Central memory CD8-positive, alpha-beta T cell (primary cell): ENCODE measurements at regions not wholly inside any gene's neighbourhood (a gene's known extent, or its start where the extent isn't known, plus 50 kb on each side); places are given as distances from the start of the nearest gene placed in this dataset.
"Not testable (repeated sequence)": the region's sequence is repeated elsewhere in the genome, so short reads cannot be mapped to it uniquely, and the experiment has no call there.

Experiments used
- ATAC-seq: fragments of 150-1000 bp; cut with Tn5 transposase; replicated peaks from 2 replicates; pipeline ENCODE4 v1.10.0; 2022; ENCODE audit warnings: mild to moderate bottlenecking, moderate FRiP score, moderate number of reproducible peaks; ENCODE audit not compliant: poor library complexity, severe bottlenecking; ENCODE audit errors: extremely low read depth
- DNase-seq, 2 donors: peaks; one replicate each; pipeline ENCODE4 v3.0.0; 2021; ENCODE audit warnings: low spot score in 2 of 2
- H3K27ac Mint-ChIP-seq: one replicate; pipeline ENCODE4 v1.8.0; 2022; ENCODE audit warnings: low read depth, mild to moderate bottlenecking, moderate library complexity, mixed read lengths
- H3K27me3 Mint-ChIP-seq: one replicate; pipeline ENCODE4 v1.8.0; 2022; ENCODE audit warnings: mixed read lengths
- H3K36me3 Mint-ChIP-seq: one replicate; pipeline ENCODE4 v1.8.0; 2022; ENCODE audit warnings: mild to moderate bottlenecking, moderate library complexity, mixed read lengths; ENCODE audit not compliant: insufficient read depth
- H3K4me1 Mint-ChIP-seq: one replicate; pipeline ENCODE4 v1.8.0; 2022; ENCODE audit warnings: mixed read lengths
- H3K4me3 Mint-ChIP-seq: one replicate; pipeline ENCODE4 v1.8.0; 2022; ENCODE audit warnings: mild to moderate bottlenecking, moderate library complexity, mixed read lengths
- H3K9me3 Mint-ChIP-seq: one replicate; pipeline ENCODE4 v1.8.0; 2022; ENCODE audit warnings: mixed read lengths

DNA sequence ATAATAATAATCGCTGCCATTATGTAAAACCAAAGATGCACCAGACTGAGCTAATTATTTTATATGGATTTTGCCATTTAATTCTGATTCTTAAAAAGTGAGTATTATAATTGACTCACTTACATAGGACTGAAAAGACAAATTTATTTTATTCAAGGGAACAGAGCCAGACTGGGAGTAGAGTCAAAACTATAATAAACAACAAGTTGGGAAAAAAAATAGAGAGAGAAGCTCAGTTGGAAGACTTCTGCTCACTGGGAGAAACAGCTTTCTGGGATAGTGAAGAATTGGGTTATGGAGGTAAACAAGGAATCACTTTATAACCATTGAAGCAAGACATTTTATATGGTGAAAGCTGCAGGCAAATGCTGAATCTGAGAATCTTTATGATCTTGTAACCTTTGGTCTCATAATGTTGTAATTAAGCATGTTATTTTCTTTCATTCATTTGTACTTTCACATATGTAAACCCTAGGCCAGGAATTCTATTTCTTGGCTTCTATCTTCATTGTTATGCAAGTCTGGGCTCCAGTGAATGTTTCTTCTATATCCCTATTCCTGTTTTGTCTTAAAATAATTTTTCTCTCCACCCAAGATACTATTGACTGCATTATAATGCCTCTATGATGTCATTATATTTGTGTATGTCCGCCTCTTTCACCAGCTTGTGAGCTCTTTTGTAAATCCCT lies 725.3 kb upstream of the CCDC179 start:
- Mint-ChIP-seq H3K4me3 (no peak overlapping the region), H3K27me3 (no peaks in the 10 kb centered on the region), H3K27ac (no peak overlapping the region), H3K9me3 (peaks cover 13% of the 10 kb centered on the region), H3K36me3 (no peaks in the 10 kb centered on the region), H3K4me1 (no peaks in the 10 kb centered on the region)
- no peak for DNase-seq
- ATAC-seq: no peak

DNA sequence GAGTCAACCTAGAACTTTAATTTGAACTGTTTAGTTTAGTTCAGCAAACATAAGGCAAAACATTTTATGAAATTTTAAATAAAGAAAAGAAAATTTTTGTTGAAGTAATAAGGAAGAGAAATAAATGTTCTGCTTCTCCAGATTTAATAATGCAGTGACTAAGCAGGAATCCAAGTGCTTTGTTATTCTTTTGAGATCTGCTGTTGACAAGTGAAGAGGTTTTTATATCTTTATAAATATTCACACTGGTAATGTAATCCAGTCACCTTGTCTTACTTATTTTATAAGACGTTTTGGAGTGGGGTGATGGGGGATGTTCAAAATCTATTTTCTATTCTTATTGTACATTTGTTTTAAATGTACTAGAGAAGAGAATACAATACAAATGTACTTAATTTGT lies 725.9 kb upstream of the CCDC179 start:
- no peak overlapping the region for H3K4me3 Mint-ChIP-seq
- ATAC-seq: no peak
- peaks cover 17% of the 10 kb centered on the region for H3K9me3 Mint-ChIP-seq

DNA sequence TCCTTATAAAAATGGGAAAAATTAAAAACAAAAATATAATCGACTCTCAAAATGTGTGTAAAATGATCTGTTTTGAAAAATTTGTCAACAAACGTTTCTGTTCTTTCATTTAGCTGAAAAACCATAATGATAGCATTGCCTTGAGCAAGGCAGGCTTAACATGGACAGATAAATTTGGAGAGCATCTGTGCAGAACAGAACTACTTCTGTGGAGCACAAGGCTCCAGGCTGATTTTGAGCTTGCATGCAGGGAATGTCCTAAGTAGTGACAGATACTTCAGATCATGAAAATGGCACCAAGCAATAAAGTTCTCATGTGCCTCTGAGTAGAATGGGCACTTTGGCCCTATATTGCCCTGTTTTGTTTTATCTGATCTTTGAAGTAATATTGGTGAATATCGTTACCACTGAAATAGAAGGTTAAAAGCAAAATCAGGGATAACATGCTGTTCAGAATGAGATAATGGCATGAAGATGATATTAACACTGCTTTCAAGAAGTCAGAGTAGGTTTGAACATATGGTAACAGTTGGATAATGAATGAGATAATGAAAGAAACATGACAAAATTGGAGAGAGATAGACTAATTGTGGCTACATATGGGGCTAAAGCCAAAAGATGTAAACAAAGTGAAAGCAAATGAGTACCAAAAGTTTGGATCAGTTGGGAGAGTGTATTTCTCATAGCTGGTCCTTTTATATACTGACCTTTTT lies 730.5 kb upstream of the CCDC179 start:
- DNase-seq: no peak
- H3K4me1 Mint-ChIP-seq: no peaks in the 10 kb centered on the region
- H3K9me3 Mint-ChIP-seq: peaks cover 34% of the 10 kb centered on the region

More for the DNA sequence above, 725.9 kb upstream of the CCDC179 start:
- Mint-ChIP-seq H3K27me3 (no peaks in the 10 kb centered on the region), H3K36me3 (no peaks in the 10 kb centered on the region), H3K4me1 (no peaks in the 10 kb centered on the region), H3K27ac (no peak overlapping the region)
- DNase-seq: no peak

DNA sequence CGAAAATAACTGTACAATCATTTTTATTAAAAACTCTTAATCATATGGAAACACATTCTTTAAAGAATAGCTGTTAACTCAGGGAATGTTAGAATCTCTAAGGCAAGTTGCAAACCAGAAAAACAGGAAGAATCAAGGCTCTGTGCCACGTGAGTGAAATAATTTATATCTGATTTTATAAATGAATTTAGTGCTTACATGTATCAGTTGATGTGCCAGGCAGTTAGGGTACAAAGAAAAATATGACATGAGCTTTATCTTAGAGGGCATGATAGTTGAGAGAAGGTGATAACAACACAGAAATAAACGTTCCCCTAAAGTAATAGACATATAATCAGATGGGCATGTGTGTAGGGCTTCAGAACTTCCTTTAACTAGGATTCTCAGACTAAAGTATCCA lies 734.5 kb upstream of the CCDC179 start:
- H3K36me3 Mint-ChIP-seq: no peaks in the 10 kb centered on the region
- H3K4me3 Mint-ChIP-seq: no peak overlapping the region
- H3K27me3 Mint-ChIP-seq: no peaks in the 10 kb centered on the region
- ATAC-seq: no peak
- H3K4me1 Mint-ChIP-seq: no peaks in the 10 kb centered on the region
- no peak overlapping the region for H3K27ac Mint-ChIP-seq
- DNase-seq: no peak
- peaks cover 35% of the 10 kb centered on the region for H3K9me3 Mint-ChIP-seq

More for the DNA sequence above, 730.5 kb upstream of the CCDC179 start:
- H3K27me3 Mint-ChIP-seq: no peaks in the 10 kb centered on the region
- no peak overlapping the region for H3K4me3 Mint-ChIP-seq
- ATAC-seq: no peak
- H3K36me3 Mint-ChIP-seq: no peaks in the 10 kb centered on the region
- no peak overlapping the region for H3K27ac Mint-ChIP-seq

DNA sequence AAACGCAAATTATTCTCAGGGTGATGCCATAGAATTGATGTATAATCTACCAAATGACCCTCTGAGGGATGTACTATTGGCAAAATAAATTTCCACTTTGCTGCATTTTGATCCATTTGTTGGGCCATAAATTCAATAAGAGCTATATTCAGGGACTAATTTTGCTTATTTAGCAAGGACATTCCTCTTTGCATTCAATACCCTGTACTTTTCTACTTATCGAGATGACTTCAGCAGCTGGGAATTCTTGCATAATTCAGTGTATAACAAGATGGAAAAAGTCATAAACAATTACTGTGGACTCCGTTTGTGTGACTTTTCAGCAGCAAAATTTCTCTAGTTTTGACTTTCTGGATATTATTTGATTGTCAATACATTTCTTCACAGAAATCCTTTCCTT lies 744.7 kb upstream of the CCDC179 start:
- H3K9me3 Mint-ChIP-seq: peaks cover 10% of the 10 kb centered on the region
- no peak overlapping the region for H3K4me3 Mint-ChIP-seq
- no peaks in the 10 kb centered on the region for H3K27me3 Mint-ChIP-seq

DNA sequence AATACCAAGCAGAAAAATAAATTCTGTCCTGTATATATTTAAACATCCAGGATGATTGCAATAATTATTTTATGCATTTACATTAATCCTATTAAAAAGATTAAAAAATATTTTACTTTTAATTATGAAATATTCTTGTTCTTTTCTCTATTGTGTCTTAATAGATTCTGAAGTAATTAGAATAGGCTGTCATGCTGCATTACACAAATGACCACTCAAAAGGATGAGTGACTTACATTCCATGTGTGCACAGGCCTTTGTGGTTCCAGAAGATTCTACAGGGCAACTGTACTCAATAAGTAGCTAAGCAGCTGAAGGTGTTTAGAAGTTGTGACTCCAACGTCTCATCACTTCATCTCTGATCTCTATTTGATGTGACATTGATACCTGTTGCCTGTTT lies 745.9 kb upstream of the CCDC179 start:
- H3K4me1 Mint-ChIP-seq: no peaks in the 10 kb centered on the region
- H3K27ac Mint-ChIP-seq: no peak overlapping the region
- ATAC-seq (no peak), DNase-seq (no peak)
- H3K36me3 Mint-ChIP-seq: no peaks in the 10 kb centered on the region
- H3K9me3 Mint-ChIP-seq: peaks cover 3% of the 10 kb centered on the region
- no peaks in the 10 kb centered on the region for H3K27me3 Mint-ChIP-seq
- H3K4me3 Mint-ChIP-seq: no peak overlapping the region

More for the DNA sequence above, 744.7 kb upstream of the CCDC179 start:
- no peaks in the 10 kb centered on the region for H3K4me1 Mint-ChIP-seq
- H3K27ac Mint-ChIP-seq: no peak overlapping the region
- DNase-seq (no peak), ATAC-seq (no peak)
- no peaks in the 10 kb centered on the region for H3K36me3 Mint-ChIP-seq

DNA sequence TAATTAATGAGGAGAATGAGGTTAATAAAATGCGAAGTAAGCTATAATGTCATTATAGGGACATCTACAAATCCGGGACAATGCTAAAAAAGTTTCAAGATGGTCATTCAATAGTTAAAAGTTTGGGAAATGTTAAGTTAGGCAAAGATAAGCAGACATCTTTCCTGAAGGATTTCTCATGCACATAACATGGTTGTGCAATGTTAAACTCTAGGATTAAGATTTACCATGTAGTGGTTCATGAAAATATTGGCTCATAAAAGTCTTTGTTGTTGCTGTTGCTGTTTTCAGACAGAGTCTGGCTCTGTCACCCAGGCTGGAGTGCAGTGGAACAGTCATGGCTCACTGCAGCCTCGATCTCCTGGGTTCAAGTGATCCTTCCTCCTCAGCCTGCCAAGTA lies 751.5 kb upstream of the CCDC179 start:
- Mint-ChIP-seq H3K4me1 (no peaks in the 10 kb centered on the region), H3K27ac (no peak overlapping the region), H3K36me3 (no peaks in the 10 kb centered on the region), H3K9me3 (peaks cover 18% of the 10 kb centered on the region), H3K27me3 (no peaks in the 10 kb centered on the region), H3K4me3 (no peak overlapping the region)
- ATAC-seq (no peak), DNase-seq (no peak)

DNA sequence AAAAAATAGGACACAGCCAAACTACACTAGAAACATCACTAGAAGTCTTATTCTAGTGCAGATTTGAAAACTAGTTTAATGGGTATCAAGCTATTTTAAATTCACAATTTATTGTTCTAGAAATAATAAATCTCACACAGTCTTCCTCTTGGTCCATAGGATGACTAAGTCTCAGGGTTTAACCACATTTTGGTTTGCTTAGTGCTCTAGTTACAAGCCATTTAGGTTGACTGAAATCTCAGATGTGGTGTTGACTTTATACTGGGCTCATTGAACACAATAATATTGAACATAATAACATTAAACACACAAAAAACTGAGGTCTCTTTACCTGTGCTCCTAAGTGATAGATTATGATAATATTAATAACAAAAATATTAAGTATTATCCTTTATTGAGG lies 760.3 kb upstream of the CCDC179 start:
- peaks cover 2% of the 10 kb centered on the region for H3K36me3 Mint-ChIP-seq
- DNase-seq (no peak), ATAC-seq (no peak)
- no peaks in the 10 kb centered on the region for H3K27me3 Mint-ChIP-seq
- H3K9me3 Mint-ChIP-seq: peaks cover 34% of the 10 kb centered on the region
- H3K27ac Mint-ChIP-seq: no peak overlapping the region
- no peak overlapping the region for H3K4me3 Mint-ChIP-seq
- no peaks in the 10 kb centered on the region for H3K4me1 Mint-ChIP-seq

DNA sequence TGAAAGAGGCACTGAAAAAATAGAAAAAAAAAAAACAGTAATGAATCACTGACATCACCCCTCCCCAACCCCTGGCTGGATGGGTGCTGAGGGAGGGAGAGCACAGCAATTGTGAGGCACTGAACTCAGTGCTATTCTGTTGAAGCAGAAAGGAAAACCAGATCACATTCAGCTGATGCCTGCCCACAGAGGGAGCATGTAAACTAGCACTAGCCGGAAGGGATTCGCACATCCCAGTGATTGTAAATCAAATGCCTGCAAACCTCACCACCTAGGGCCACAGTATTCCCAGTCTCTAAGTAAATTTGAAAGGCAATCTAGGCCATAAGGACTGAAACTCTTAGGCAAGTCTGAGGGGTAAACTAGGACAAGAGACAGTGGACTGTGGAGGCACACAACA lies 772.0 kb upstream of the CCDC179 start:
- ATAC-seq (no peak), DNase-seq (no peak)
- H3K4me3 Mint-ChIP-seq: no peak overlapping the region
- no peaks in the 10 kb centered on the region for H3K36me3 Mint-ChIP-seq
- H3K9me3 Mint-ChIP-seq: peaks cover 35% of the 10 kb centered on the region
- no peaks in the 10 kb centered on the region for H3K27me3 Mint-ChIP-seq
- H3K27ac Mint-ChIP-seq: no peak overlapping the region
- no peaks in the 10 kb centered on the region for H3K4me1 Mint-ChIP-seq

DNA sequence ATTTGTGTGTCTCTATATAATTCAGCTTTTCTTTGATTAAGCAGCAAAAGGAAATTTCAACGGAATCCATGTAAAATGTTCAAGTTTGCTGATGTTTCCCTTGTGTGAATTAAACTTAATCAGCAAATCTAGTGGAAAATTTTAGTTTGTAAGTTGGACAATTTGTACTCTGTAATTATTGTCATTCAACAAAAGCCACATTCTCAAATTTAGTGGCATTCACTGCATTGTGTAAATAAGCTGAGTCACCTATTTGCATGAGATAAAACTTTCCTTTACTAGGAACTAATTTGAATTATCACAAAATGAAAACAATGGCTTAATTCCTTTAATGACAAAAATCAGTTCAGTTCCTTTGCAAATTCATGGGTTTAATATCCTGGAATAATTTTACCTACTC lies 784.2 kb upstream of the CCDC179 start:
- Mint-ChIP-seq H3K27ac (no peak overlapping the region), H3K27me3 (no peaks in the 10 kb centered on the region), H3K9me3 (peaks cover 14% of the 10 kb centered on the region), H3K36me3 (no peaks in the 10 kb centered on the region), H3K4me1 (no peaks in the 10 kb centered on the region), H3K4me3 (no peak overlapping the region)
- no peak for DNase-seq
- ATAC-seq: no peak

DNA sequence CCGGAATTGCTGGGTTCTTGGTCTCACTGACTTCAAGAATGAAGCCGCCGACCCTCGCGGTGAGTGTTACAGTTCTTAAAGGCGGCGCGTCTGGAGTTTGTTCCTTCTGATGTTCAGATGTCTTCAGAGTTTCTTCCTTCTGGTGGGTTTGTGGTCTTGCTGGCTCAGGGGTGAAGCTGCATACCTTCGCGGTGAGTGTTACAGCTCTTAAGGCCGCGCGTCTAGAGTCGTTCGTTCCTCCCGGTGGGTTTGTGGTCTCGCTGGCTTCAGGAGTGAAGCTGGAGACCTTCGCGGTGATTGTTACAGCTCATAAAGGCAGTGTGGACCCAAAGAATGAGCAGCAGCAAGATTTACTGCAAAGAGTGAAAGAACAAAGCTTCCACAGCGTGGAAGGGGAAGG lies 792.1 kb upstream of the CCDC179 start:
- H3K27ac Mint-ChIP-seq, H3K27me3 Mint-ChIP-seq, H3K4me3 Mint-ChIP-seq, H3K36me3 Mint-ChIP-seq, H3K4me1 Mint-ChIP-seq, DNase-seq, ATAC-seq: not testable (repeated sequence)
- peaks cover 17% of the 10 kb centered on the region for H3K9me3 Mint-ChIP-seq

DNA sequence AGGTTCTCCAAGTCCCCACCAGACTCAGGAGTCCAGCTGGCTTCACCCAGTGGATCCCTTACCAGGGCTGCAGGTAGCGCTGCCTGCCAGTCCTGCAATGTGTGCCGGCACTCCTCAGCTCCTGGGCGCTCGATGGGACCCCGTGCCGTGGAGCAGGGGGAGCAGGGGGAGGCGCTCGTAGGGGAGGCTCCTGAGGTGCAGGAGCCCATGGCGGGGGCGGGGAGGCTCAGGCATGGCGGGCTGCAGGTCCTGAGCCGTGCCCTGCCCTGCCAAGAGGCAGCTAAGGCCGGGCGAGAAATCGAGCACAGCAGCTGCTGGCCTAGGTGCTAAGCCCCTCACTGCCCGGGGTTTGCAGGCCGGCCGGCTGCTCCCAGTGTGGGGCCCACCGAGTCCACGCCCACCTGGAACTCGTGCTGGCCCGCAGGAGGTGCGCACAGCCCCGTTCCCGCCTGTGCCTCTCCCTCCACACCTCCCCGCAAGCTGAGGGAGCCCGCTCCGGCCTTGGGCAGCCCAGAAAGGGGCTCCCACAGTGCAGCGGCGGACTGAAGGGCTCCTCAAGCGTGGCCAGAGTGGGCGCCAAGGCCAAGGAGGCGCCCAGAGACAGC lies 792.9 kb upstream of the CCDC179 start:
- H3K36me3 Mint-ChIP-seq: no peaks in the 10 kb centered on the region
- DNase-seq (no peak), ATAC-seq (no peak)
- no peaks in the 10 kb centered on the region for H3K27me3 Mint-ChIP-seq
- no peak overlapping the region for H3K4me3 Mint-ChIP-seq
- H3K27ac Mint-ChIP-seq: no peak overlapping the region
- no peaks in the 10 kb centered on the region for H3K4me1 Mint-ChIP-seq
- H3K9me3 Mint-ChIP-seq: peaks cover 25% of the 10 kb centered on the region

DNA sequence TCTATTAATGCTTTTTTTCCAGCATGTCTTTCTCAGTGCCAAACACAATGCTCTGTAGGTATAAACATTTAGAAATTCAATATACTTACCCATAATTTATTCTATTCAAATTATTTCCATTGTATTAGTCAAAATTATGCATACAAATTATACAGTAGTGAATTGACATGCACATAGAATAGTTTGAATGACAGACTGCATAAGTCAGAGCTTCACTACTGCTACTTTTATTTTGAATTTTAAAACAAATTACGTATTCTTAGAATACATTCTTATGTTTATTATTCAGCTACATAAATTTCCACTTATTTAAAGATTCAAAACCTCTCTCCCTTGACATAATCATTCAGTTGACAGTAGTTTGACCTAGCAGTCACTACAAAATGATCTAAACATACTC lies 808.0 kb upstream of the CCDC179 start:
- ATAC-seq (no peak), DNase-seq (no peak)
- H3K4me1 Mint-ChIP-seq: no peaks in the 10 kb centered on the region
- H3K27me3 Mint-ChIP-seq: no peaks in the 10 kb centered on the region
- H3K4me3 Mint-ChIP-seq: no peak overlapping the region
- no peaks in the 10 kb centered on the region for H3K36me3 Mint-ChIP-seq
- H3K9me3 Mint-ChIP-seq: peaks cover 3% of the 10 kb centered on the region
- no peak overlapping the region for H3K27ac Mint-ChIP-seq
